22Rv1 (cell line): ENCODE measurements at regions not wholly inside any gene's neighbourhood (a gene's known extent, or its start where the extent isn't known, plus 50 kb on each side); places are given as distances from the start of the nearest gene placed in this dataset.

ENCODE experiments used
- CTCF ChIP-seq: fragments of 450-650 bp; IDR thresholded peaks from 2 replicates; pipeline ENCODE4 v1.5.1; 2017; ENCODE audit warnings: mild to moderate bottlenecking
- ZFX ChIP-seq: fragments of 450-650 bp; IDR thresholded peaks from 2 replicates; pipeline ENCODE4 v1.6.1; 2017; ENCODE audit warnings: antibody characterized with exemption, borderline replicate concordance

GRCh38 chr3:135908737-135909136 lies 56.8 kb upstream of the PPP2R3A start:
- TF ChIP-seq CTCF = no peak
- TF ChIP-seq ZFX = no peak
